PC-9 (cell line): ENCODE measurements at regions not wholly inside any gene's neighbourhood (a gene's known extent, or its start where the extent isn't known, plus 50 kb on each side); places are given as distances from the start of the nearest gene placed in this dataset.
A peak's percentile ranks its signal among the peaks of the same experiment; 100 is the strongest.

ENCODE experiments used
- BruUV-seq: library from RNA; stranded (reverse); fragments of 400-500 nt; replicated peaks from 2 replicates; lab custom pipeline; 2021; lab: Mats Ljungman, UMichigan
- CTCF ChIA-PET: fragments of 300-600 bp; sonication (Branson Sonifier 250); formaldehyde crosslinking; loops from one replicate; lab custom pipeline; 2022; ENCODE audit warnings: antibody characterized with exemption; lab: Charles Lee
- POLR2A ChIA-PET: fragments of 300-600 bp; sonication (Branson Sonifier 250); formaldehyde crosslinking; loops from one replicate; lab custom pipeline; 2022; ENCODE audit warnings: antibody characterized with exemption; ENCODE audit not compliant: unreplicated experiment; lab: Charles Lee
- DNase-seq, 2 experiments: peaks; one replicate each; pipeline versions ENCODE4 v3.0.0 to v3.0.0-alpha.2; 2015 to 2022; ENCODE audit warnings: mixed read lengths in 1 of 2
- H2AFZ ChIP-seq: fragments of 200-600 bp; sonication (generic); 2 replicates; pipeline ENCODE4 v1.8.1; 2017; ENCODE audit warnings: antibody characterized with exemption
- H3F3A ChIP-seq: fragments of 200-600 bp; sonication (generic); 2 replicates; pipeline ENCODE4 v1.8.1; 2017; ENCODE audit warnings: antibody characterized with exemption, mild to moderate bottlenecking, low read depth; ENCODE audit not compliant: insufficient read depth
- H3K27ac ChIP-seq: fragments of 200-600 bp; sonication (generic); 2 replicates; pipeline ENCODE4 v1.6.1; 2016; ENCODE audit warnings: mixed run types
- H3K27me3 ChIP-seq: fragments of 200-600 bp; sonication (generic); 2 replicates; pipeline ENCODE4 v1.6.1; 2016; ENCODE audit warnings: low read depth, mixed run types; ENCODE audit not compliant: insufficient read depth
- H3K36me3 ChIP-seq: fragments of 200-600 bp; sonication (generic); 2 replicates; pipeline ENCODE4 v1.6.1; 2016; ENCODE audit warnings: low read depth, mixed run types
- H3K4me1 ChIP-seq: fragments of 200-600 bp; sonication (generic); replicated peaks from 2 replicates; pipeline ENCODE4 v1.6.1; 2016; ENCODE audit warnings: mixed run types; ENCODE audit not compliant: insufficient read depth
- H3K4me2 ChIP-seq: fragments of 200-600 bp; sonication (generic); 2 replicates; pipeline ENCODE4 v1.6.1; 2017; ENCODE audit warnings: mixed run types
- H3K4me3 ChIP-seq: fragments of 200-600 bp; sonication (generic); 2 replicates; pipeline ENCODE4 v1.6.1; 2016; ENCODE audit warnings: mixed run types
- H3K79me2 ChIP-seq: fragments of 200-600 bp; sonication (generic); 2 replicates; pipeline ENCODE4 v1.6.1; 2017; ENCODE audit warnings: low read depth, mixed run types
- H3K9me2 ChIP-seq: fragments of 200-600 bp; sonication (generic); 2 replicates; pipeline ENCODE4 v1.8.1; 2017; ENCODE audit warnings: mild to moderate bottlenecking; ENCODE audit not compliant: insufficient read depth
- H3K9me3 ChIP-seq: fragments of 200-600 bp; sonication (generic); 2 replicates; pipeline ENCODE4 v1.8.1; 2016; ENCODE audit warnings: low read depth; ENCODE audit not compliant: insufficient read depth
- H4K20me1 ChIP-seq: fragments of 200-600 bp; sonication (generic); 2 replicates; pipeline ENCODE4 v1.8.1; 2017; ENCODE audit not compliant: insufficient read depth
- EZH2 ChIP-seq: fragments of 200-600 bp; sonication (generic); IDR thresholded peaks from 2 replicates; pipeline ENCODE4 v1.8.0; 2017; ENCODE audit warnings: antibody characterized with exemption, low read depth
- intact Hi-C: fragments of 100-400 bp; cut with micrococcal nuclease; formaldehyde crosslinking; loops from one replicate; pipeline ENCODE4 v1.10.0; 2022; ENCODE audit not compliant: unreplicated experiment
- TF ChIP-seq, protein P1 (sequence below): fragments of 200-600 bp; sonication (generic); conservative IDR thresholded peaks from 2 replicates; pipeline ENCODE4 v1.6.1; 2017; ENCODE audit warnings: mixed run types, antibody characterized with exemption, mild to moderate bottlenecking, moderate library complexity

- H3K4me1 ChIP-seq, result no peaks in the 10 kb centered on the region
- H3K36me3 ChIP-seq, result no peaks in the 10 kb centered on the region
- no peak overlapping the region for H3K4me2 ChIP-seq
- no peaks in the 10 kb centered on the region for H3K9me3 ChIP-seq
- H4K20me1 ChIP-seq, result no peaks in the 10 kb centered on the region
- no peak overlapping the region for H3K27ac ChIP-seq
- no peak for TF ChIP-seq EZH2
- TF ChIP-seq, protein P1, sequence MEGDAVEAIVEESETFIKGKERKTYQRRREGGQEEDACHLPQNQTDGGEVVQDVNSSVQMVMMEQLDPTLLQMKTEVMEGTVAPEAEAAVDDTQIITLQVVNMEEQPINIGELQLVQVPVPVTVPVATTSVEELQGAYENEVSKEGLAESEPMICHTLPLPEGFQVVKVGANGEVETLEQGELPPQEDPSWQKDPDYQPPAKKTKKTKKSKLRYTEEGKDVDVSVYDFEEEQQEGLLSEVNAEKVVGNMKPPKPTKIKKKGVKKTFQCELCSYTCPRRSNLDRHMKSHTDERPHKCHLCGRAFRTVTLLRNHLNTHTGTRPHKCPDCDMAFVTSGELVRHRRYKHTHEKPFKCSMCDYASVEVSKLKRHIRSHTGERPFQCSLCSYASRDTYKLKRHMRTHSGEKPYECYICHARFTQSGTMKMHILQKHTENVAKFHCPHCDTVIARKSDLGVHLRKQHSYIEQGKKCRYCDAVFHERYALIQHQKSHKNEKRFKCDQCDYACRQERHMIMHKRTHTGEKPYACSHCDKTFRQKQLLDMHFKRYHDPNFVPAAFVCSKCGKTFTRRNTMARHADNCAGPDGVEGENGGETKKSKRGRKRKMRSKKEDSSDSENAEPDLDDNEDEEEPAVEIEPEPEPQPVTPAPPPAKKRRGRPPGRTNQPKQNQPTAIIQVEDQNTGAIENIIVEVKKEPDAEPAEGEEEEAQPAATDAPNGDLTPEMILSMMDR, result no peak
- no peaks in the 10 kb centered on the region for H3K27me3 ChIP-seq
- no peak overlapping the region for H2AFZ ChIP-seq
- no peak overlapping the region for H3K4me3 ChIP-seq
- CTCF ChIA-PET, result no interaction called here
- POLR2A ChIA-PET, result no interaction called here
- no peaks in the 10 kb centered on the region for H3K9me2 ChIP-seq
- no peaks in the 10 kb centered on the region for H3F3A ChIP-seq
- intact Hi-C loops, result no loop called here
- no peaks in the 10 kb centered on the region for H3K79me2 ChIP-seq
- no peak for DNase-seq
- no TSS peak for BruUV-seq
These were observed 243.0 kb upstream of the FOXQ1 start for GRCh38 chr6:1068905-1069304.

GRCh38 chr6:1068068-1068467 lies 243.8 kb upstream of the FOXQ1 start:
- H2AFZ ChIP-seq, result no peak overlapping the region
- TF ChIP-seq, protein P1, result no peak
- no peak for TF ChIP-seq EZH2
- no peaks in the 10 kb centered on the region for H4K20me1 ChIP-seq
- no TSS peak for BruUV-seq
- no peaks in the 10 kb centered on the region for H3K9me3 ChIP-seq
- H3K79me2 ChIP-seq, result no peaks in the 10 kb centered on the region
- ChIA-PET CTCF (no interaction called here), POLR2A (no interaction called here)
- H3F3A ChIP-seq, result no peaks in the 10 kb centered on the region
- H3K27ac ChIP-seq, result no peak overlapping the region
- H3K27me3 ChIP-seq, result no peaks in the 10 kb centered on the region
- H3K4me3 ChIP-seq, result no peak overlapping the region
- peak in 1 of 2 experiments; percentile 65 for DNase-seq
- H3K36me3 ChIP-seq, result no peaks in the 10 kb centered on the region
- no peaks in the 10 kb centered on the region for H3K9me2 ChIP-seq
- H3K4me1 ChIP-seq, result no peaks in the 10 kb centered on the region
- intact Hi-C loops, result no loop called here
- no peak overlapping the region for H3K4me2 ChIP-seq

DNA sequence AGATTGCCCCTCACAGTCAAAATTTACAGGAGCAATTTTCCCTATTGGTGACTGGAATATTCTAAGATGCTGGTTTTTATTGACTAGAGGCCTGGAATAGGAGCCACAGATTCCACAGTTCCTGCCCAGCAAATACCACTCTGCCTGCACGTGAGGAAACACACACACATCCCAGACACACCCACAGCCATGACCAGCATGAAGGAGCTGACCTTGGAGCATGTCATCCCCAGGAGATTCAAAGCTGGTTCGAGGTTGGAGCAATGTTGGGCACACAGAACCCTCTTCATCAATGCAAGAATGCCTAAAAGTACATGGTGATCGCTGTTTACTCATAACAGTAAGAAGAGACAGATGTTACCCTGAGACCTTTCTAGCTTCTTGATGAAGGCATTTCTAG lies 244.6 kb upstream of the FOXQ1 start:
- intact Hi-C loops, result no loop called here
- H4K20me1 ChIP-seq, result no peaks in the 10 kb centered on the region
- ChIA-PET CTCF (no interaction called here), POLR2A (no interaction called here)
- DNase-seq, result no peak
- no peaks in the 10 kb centered on the region for H3K36me3 ChIP-seq
- H3K27me3 ChIP-seq, result no peaks in the 10 kb centered on the region
- no peak overlapping the region for H2AFZ ChIP-seq
- H3K4me3 ChIP-seq, result no peak overlapping the region
- no peaks in the 10 kb centered on the region for H3F3A ChIP-seq
- no peaks in the 10 kb centered on the region for H3K9me2 ChIP-seq
- no peaks in the 10 kb centered on the region for H3K79me2 ChIP-seq
- H3K9me3 ChIP-seq, result no peaks in the 10 kb centered on the region
- no peak overlapping the region for H3K4me2 ChIP-seq
- H3K4me1 ChIP-seq, result no peaks in the 10 kb centered on the region
- no TSS peak for BruUV-seq
- TF ChIP-seq, protein P1, result no peak
- TF ChIP-seq EZH2, result no peak
- H3K27ac ChIP-seq, result no peak overlapping the region
